Adrenal gland (tissue), 5 donors: ENCODE measurements at regions not wholly inside any gene's neighbourhood (a gene's known extent, or its start where the extent isn't known, plus 50 kb on each side); places are given as distances from the start of the nearest gene placed in this dataset.

Experiments used
- POLR2A ChIP-seq, 2 donors: fragments of 450-650 bp; IDR thresholded peaks; one replicate each; pipeline ENCODE4 v1.6.1; 2017; ENCODE audit warnings: antibody characterized with exemption in 2 of 2, mild to moderate bottlenecking in 2 of 2, moderate library complexity in 1 of 2
- TF ChIP-seq, protein P1 (sequence below), 6 experiments: fragments of 450-650 bp in 4 of 6; fragments of 200-600 bp in 2 of 6; sonication (generic) in 1 of 6; IDR thresholded peaks; 1 replicate in 5 of 6; 2 replicates in 1 of 6; pipeline versions ENCODE4 v1.5.1 to v1.8.0; 2016 to 2021; ENCODE audit warnings: antibody characterized with exemption in 6 of 6, mild to moderate bottlenecking in 2 of 6, moderate library complexity in 1 of 6
- donor health status: DM: no; HTN: no; CAD: no.

DNA sequence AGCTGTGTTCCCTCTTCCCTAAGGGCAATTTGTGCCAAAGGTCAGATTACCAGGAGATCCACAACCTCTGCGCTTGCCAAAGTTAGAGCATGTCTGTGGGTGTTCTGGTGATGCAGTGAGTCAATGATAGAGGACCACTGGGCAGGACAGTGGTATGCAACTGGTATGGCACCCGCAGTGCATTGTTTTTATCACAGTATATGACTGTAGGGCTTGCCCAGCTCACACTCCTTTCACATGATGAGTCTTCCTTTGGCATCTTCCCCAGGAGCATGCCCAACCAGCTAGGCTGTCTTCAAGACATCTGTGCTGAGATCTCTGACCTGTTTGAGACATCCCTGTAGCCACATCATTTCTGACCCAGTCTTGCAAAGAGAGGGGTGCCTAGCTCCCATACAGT, 1650.0 kb upstream of the CDH6 start:
- TF ChIP-seq, protein P1, sequence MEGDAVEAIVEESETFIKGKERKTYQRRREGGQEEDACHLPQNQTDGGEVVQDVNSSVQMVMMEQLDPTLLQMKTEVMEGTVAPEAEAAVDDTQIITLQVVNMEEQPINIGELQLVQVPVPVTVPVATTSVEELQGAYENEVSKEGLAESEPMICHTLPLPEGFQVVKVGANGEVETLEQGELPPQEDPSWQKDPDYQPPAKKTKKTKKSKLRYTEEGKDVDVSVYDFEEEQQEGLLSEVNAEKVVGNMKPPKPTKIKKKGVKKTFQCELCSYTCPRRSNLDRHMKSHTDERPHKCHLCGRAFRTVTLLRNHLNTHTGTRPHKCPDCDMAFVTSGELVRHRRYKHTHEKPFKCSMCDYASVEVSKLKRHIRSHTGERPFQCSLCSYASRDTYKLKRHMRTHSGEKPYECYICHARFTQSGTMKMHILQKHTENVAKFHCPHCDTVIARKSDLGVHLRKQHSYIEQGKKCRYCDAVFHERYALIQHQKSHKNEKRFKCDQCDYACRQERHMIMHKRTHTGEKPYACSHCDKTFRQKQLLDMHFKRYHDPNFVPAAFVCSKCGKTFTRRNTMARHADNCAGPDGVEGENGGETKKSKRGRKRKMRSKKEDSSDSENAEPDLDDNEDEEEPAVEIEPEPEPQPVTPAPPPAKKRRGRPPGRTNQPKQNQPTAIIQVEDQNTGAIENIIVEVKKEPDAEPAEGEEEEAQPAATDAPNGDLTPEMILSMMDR (IDR thresholded peaks at IDR 0.05), result no peak
- TF ChIP-seq POLR2A (IDR thresholded peaks at IDR 0.05), result no peak
